ENCODE measurements at regions not wholly inside any gene's neighbourhood (a gene's known extent, or its start where the extent isn't known, plus 50 kb on each side); places are given as distances from the start of the nearest gene placed in this dataset.

DNA sequence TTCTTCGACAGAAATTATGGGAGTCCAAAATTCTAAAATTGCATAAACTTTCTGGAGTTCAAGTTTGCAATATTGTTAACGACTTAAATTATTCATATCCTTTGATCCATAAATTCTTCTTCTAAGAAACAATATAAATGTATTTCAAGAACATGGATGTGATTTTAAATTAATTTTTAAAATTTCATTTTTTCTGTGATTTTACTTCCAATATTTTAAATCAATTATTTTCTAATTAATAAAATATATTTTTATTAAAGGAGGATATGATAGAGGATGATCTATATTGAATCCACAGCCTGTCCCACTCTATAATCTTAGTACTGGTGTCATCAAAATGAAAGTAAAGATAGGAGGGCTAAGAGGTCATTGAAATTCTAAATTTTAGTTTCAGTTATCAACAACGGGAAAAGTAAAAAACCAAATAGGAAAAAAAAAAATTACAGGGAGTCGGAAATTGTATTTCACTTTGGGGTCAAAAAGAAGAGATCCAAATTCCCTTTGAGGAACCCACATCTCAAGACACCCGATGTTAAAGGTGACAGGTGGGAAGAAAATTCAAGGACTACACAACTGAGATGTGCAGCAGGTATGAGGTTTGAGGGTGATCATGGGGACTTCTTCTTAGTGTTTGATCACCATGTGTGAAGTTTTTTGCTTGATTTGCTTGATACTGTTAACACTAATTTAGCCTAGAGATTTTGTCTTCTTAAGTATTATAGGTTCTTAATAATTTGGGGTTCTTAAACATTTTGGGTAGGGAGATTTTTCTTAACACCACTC, 154.8 kb upstream of the RGS18 start:
- H4K20me1 ChIP-seq (ENCODE audit: insufficient read depth, low read length), result no peaks in the 10 kb centered on the region

DNA sequence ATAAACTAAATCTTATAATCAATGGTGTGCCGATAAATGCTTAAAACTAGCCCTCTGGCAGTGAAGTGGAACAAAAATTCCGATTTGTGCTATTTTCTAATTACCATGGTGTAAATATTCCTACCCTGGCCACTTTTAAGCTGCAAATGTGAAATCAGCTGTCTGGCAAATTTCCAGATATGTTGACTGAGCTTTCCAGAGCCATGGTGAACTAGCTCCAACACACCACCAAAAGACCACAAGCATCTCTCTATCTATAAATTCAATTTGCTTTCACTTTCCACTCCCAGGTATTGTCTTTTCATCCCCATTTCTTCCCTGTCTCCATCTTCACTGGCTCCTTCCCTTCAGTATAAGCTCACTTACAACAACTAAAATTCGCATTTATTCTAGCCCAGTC, 152.3 kb upstream of the RGS18 start:
- Histone ChIP-seq H3K36me3 (ENCODE audit: insufficient read depth, low read length) (no peaks in the 10 kb centered on the region), H3K4me1 (ENCODE audit: insufficient read depth, low read length, poor library complexity, severe bottlenecking) (no peaks in the 10 kb centered on the region), H4K20me1 (ENCODE audit: insufficient read depth, low read length) (no peaks in the 10 kb centered on the region), H2AFZ (ENCODE audit: low read length) (no peak overlapping the region), H3K4me3 (ENCODE audit: low read depth, low read length, poor library complexity, severe bottlenecking) (no peak overlapping the region), H3K4me2 (ENCODE audit: low read length) (no peak overlapping the region), H3K9me2 (ENCODE audit: insufficient read depth, low read length) (no peaks in the 10 kb centered on the region), H3K79me2 (ENCODE audit: insufficient read depth, low read depth, low read length) (no peaks in the 10 kb centered on the region), H3K9me3 (ENCODE audit: low read length) (no peaks in the 10 kb centered on the region), H3K27ac (ENCODE audit: low read depth, low read length, poor library complexity, severe bottlenecking) (no peak overlapping the region)
- ChIA-PET POLR2A (no interaction called here), CTCF (ENCODE audit: unreplicated experiment) (no interaction called here)
- DNase-seq (ENCODE audit: low spot score), result no peak
- intact Hi-C loops (cut with micrococcal nuclease; ENCODE audit: unreplicated experiment), result no loop called here
- no TSS peak for BruUV-seq (replicated peaks)
- TF ChIP-seq EZH2phosphoT487 (IDR thresholded peaks at IDR 0.05; ENCODE audit: borderline replicate concordance, low read depth, low read length), result no peak
- no peak for TF ChIP-seq CTCF (conservative IDR thresholded peaks at IDR 0.05; ENCODE audit: low read length)

More for the DNA sequence above, 154.8 kb upstream of the RGS18 start:
- TF ChIP-seq EZH2phosphoT487 (IDR thresholded peaks at IDR 0.05; ENCODE audit: borderline replicate concordance, low read depth, low read length) (no peak), CTCF (conservative IDR thresholded peaks at IDR 0.05; ENCODE audit: low read length) (no peak)
- CTCF ChIA-PET (ENCODE audit: unreplicated experiment), result no interaction called here
- POLR2A ChIA-PET, result no interaction called here
- Histone ChIP-seq H3K36me3 (ENCODE audit: insufficient read depth, low read length) (no peaks in the 10 kb centered on the region), H3K79me2 (ENCODE audit: insufficient read depth, low read depth, low read length) (no peaks in the 10 kb centered on the region), H3K9me3 (ENCODE audit: low read length) (no peaks in the 10 kb centered on the region), H3K4me1 (ENCODE audit: insufficient read depth, low read length, poor library complexity, severe bottlenecking) (no peaks in the 10 kb centered on the region), H3K4me2 (ENCODE audit: low read length) (no peak overlapping the region), H3K9me2 (ENCODE audit: insufficient read depth, low read length) (no peaks in the 10 kb centered on the region), H3K4me3 (ENCODE audit: low read depth, low read length, poor library complexity, severe bottlenecking) (no peak overlapping the region), H2AFZ (ENCODE audit: low read length) (no peak overlapping the region), H3K27ac (ENCODE audit: low read depth, low read length, poor library complexity, severe bottlenecking) (no peak overlapping the region)
- DNase-seq (ENCODE audit: low spot score), result no peak
- no TSS peak for BruUV-seq (replicated peaks)
- intact Hi-C loops (cut with micrococcal nuclease; ENCODE audit: unreplicated experiment), result no loop called here

DNA sequence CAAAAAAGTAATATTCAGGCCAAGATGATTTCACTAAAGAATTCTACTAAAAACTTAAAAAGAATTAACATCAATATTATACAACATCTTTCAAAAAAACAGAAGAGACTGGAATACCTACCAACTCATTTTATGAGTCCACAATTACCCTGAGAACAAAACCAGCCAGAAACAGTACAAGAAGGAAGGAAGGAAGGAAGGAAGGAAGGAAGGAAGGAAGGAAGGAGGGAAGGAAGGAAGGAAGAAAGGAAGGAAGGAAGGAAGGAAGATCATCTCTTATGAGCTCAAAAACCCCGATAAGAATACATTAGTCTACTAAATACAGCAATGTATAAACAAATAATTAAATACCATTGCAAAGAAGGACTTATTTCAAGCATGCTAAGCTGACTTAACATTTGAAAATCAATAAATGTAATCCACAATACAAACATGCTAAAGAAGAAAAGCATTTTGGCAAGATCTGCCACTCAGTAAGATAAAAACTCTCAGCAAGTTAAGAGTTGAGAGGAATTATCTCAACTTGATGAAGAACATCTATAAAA, 149.9 kb upstream of the RGS18 start:
- Histone ChIP-seq H3K4me3 (ENCODE audit: low read depth, low read length, poor library complexity, severe bottlenecking) (no peak overlapping the region), H3K4me1 (ENCODE audit: insufficient read depth, low read length, poor library complexity, severe bottlenecking) (no peaks in the 10 kb centered on the region), H4K20me1 (ENCODE audit: insufficient read depth, low read length) (no peaks in the 10 kb centered on the region), H3K4me2 (ENCODE audit: low read length) (no peak overlapping the region), H3K27ac (ENCODE audit: low read depth, low read length, poor library complexity, severe bottlenecking) (no peak overlapping the region), H3K9me3 (ENCODE audit: low read length) (no peaks in the 10 kb centered on the region), H2AFZ (ENCODE audit: low read length) (no peak overlapping the region), H3K9me2 (ENCODE audit: insufficient read depth, low read length) (no peaks in the 10 kb centered on the region), H3K36me3 (ENCODE audit: insufficient read depth, low read length) (no peaks in the 10 kb centered on the region), H3K79me2 (ENCODE audit: insufficient read depth, low read depth, low read length) (no peaks in the 10 kb centered on the region)
- POLR2A ChIA-PET, result no interaction called here
- BruUV-seq (replicated peaks), result no TSS peak
- CTCF ChIA-PET (ENCODE audit: unreplicated experiment), result no interaction called here
- DNase-seq (ENCODE audit: low spot score), result no peak
- intact Hi-C loops (cut with micrococcal nuclease; ENCODE audit: unreplicated experiment), result no loop called here
- no peak for TF ChIP-seq EZH2phosphoT487 (IDR thresholded peaks at IDR 0.05; ENCODE audit: borderline replicate concordance, low read depth, low read length)
- no peak for TF ChIP-seq CTCF (conservative IDR thresholded peaks at IDR 0.05; ENCODE audit: low read length)

Data from OCI-LY7 (cell line).